ENCODE measurements at regions not wholly inside any gene's neighbourhood (a gene's known extent, or its start where the extent isn't known, plus 50 kb on each side); places are given as distances from the start of the nearest gene placed in this dataset.
A peak's percentile ranks its signal among the peaks of the same experiment; 100 is the strongest.
"Not testable (repeated sequence)": the region's sequence is repeated elsewhere in the genome, so short reads cannot be mapped to it uniquely, and the experiment has no call there.

DNA sequence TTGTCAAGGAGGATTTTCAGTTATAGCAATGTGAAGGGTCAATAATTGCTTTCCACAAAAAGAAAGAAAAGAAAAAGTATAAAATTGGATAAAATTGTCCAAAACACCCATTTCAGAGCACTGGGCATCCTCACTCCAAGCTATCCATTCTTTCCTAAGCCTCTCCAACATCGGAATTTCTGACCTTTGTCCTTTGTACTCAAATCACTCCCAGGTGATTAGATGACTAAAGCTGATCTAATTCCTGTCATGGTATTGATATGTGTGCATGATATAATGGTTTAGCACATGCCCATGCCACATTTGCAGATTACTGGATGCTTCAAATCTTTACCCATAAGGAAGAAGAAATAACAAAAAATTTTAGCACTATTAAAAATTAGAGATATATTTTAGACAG lies 152.3 kb downstream of the CENPC start:
- no CpG with 5 or more reads among the region's 1 CpG for WGBS (ENCODE audit: extremely low coverage, insufficient coverage, insufficient read length)
- no peak overlapping the region for H2AFZ ChIP-seq (ENCODE audit: insufficient read depth, low read length, poor library complexity)
- H3K14ac ChIP-seq (ENCODE audit: low read length): no peak overlapping the region

DNA sequence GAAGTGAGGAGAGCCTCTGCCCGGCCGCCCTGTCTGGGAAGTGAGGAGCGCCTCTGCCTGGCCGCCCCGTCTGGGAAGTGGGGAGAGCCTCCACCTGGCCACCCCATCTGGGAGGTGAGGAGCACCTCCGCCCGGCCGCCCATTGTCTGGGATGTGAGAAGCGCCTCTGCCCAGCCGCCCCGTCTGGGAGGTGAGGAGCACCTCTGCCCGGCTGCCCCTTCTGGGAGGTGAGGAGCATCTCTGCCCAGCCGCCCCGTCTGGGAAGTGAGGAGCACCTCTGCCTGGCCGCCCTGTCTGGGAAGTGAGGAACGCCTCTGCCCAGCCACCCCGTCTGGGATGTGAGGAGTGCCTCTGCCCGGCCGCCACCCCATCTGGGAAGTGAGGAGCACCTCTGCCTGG lies 163.9 kb downstream of the CENPC start:
- not testable (repeated sequence) for H3K9ac ChIP-seq (ENCODE audit: low read length); H2BK12ac ChIP-seq (ENCODE audit: low read length); H3K14ac ChIP-seq (ENCODE audit: low read length); H3K4ac ChIP-seq (ENCODE audit: low read depth, low read length); H3K79me1 ChIP-seq (ENCODE audit: low read length); H2AFZ ChIP-seq (ENCODE audit: insufficient read depth, low read length, poor library complexity); H3K18ac ChIP-seq (ENCODE audit: low read length); H3K79me2 ChIP-seq (ENCODE audit: control insufficient read depth, insufficient read depth, low read length, poor library complexity); H3K4me3 ChIP-seq (ENCODE audit: low read depth, low read length); DNase-seq; H3K4me2 ChIP-seq (ENCODE audit: low read length); H2BK120ac ChIP-seq (ENCODE audit: insufficient read depth, low read length, poor library complexity); H3K4me1 ChIP-seq (ENCODE audit: control insufficient read depth in 1 of 2, insufficient read depth in 2 of 2, low read length in 2 of 2); H2BK5ac ChIP-seq (ENCODE audit: low read depth, low read length, poor library complexity); H3K27me3 ChIP-seq (ENCODE audit: insufficient read depth, low read length); H3K36me3 ChIP-seq (ENCODE audit: control insufficient read depth in 1 of 2, insufficient read depth in 2 of 2, low read length in 2 of 2); H3K23ac ChIP-seq (ENCODE audit: low read length); H4K12ac ChIP-seq (ENCODE audit: low read depth, low read length); H2AK5ac ChIP-seq (ENCODE audit: low read length); H3K9me3 ChIP-seq (ENCODE audit: insufficient read depth, low read depth, low read length); H3K27ac ChIP-seq (ENCODE audit: low read depth, low read length); H4K8ac ChIP-seq (ENCODE audit: low read depth, low read length); H4K91ac ChIP-seq (ENCODE audit: low read depth, low read length)
- no CpG with 5 or more reads among the region's 19 CpGs for WGBS (ENCODE audit: extremely low coverage, insufficient coverage, insufficient read length)

More for the DNA sequence above, 152.3 kb downstream of the CENPC start:
- Histone ChIP-seq H3K9ac (ENCODE audit: low read length) (no peak overlapping the region), H2BK120ac (ENCODE audit: insufficient read depth, low read length, poor library complexity) (no peak overlapping the region), H4K91ac (ENCODE audit: low read depth, low read length) (no peak overlapping the region), H3K9me3 (ENCODE audit: insufficient read depth, low read depth, low read length) (no peaks in the 10 kb centered on the region), H3K4ac (ENCODE audit: low read depth, low read length) (no peak overlapping the region), H3K23ac (ENCODE audit: low read length) (no peak overlapping the region), H2BK12ac (ENCODE audit: low read length) (no peak overlapping the region), H3K4me2 (ENCODE audit: low read length) (no peak overlapping the region), H3K27me3 (ENCODE audit: insufficient read depth, low read length) (no peaks in the 10 kb centered on the region), H2AK5ac (ENCODE audit: low read length) (no peak overlapping the region), H3K79me2 (ENCODE audit: control insufficient read depth, insufficient read depth, low read length, poor library complexity) (no peaks in the 10 kb centered on the region), H4K12ac (ENCODE audit: low read depth, low read length) (no peak overlapping the region), H3K4me1 (ENCODE audit: control insufficient read depth in 1 of 2, insufficient read depth in 2 of 2, low read length in 2 of 2) (no peaks in the 10 kb centered on the region), H4K8ac (ENCODE audit: low read depth, low read length) (no peak overlapping the region), H3K4me3 (ENCODE audit: low read depth, low read length) (no peak overlapping the region), H2BK5ac (ENCODE audit: low read depth, low read length, poor library complexity) (no peak overlapping the region), H3K36me3 (ENCODE audit: control insufficient read depth in 1 of 2, insufficient read depth in 2 of 2, low read length in 2 of 2) (no peaks in the 10 kb centered on the region), H3K18ac (ENCODE audit: low read length) (no peak overlapping the region), H3K27ac (ENCODE audit: low read depth, low read length) (no peak overlapping the region), H3K79me1 (ENCODE audit: low read length) (no peaks in the 10 kb centered on the region)
- peak in 1 of 2 donors; percentile 11 for DNase-seq

DNA sequence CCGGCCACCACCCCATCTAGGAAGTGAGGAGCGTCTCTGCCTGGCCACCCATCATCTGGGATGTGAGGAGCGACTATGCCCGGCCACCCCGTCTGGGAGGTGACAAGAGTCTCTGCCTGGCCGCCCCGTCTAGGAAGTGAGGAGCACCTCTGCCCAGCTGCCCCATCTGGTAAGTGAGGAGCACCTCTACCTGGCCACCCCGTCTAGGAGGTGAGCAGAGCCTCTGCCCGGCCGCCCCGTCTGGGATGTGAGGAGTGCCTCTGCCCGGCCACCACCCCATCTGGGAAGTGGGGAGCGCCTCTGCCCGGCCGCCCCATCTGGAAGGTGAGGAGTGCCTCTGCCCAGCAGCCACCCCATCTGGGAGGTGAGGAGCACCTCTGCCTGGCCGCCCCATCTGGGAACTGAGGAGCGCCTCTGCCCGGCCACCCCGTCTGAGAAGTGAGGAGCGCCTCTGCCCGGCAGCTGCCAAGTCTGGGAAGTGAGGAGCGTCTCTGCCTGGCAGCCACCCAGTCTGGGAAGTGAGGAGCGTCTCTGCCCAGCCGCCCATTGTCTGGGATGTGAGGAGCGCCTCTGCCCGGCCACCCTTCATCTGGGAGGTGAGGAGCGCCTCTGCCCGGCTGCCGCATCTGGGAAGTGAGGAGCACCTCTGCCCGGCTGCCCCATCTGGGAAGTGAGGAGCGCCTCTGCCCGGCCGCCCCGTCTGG lies 164.4 kb downstream of the CENPC start:
- H3K27ac ChIP-seq (ENCODE audit: low read depth, low read length); H3K4ac ChIP-seq (ENCODE audit: low read depth, low read length); H3K23ac ChIP-seq (ENCODE audit: low read length); H4K12ac ChIP-seq (ENCODE audit: low read depth, low read length); H2BK120ac ChIP-seq (ENCODE audit: insufficient read depth, low read length, poor library complexity); H3K4me3 ChIP-seq (ENCODE audit: low read depth, low read length); H2BK12ac ChIP-seq (ENCODE audit: low read length); H3K4me1 ChIP-seq (ENCODE audit: control insufficient read depth in 1 of 2, insufficient read depth in 2 of 2, low read length in 2 of 2); H4K91ac ChIP-seq (ENCODE audit: low read depth, low read length); H3K79me1 ChIP-seq (ENCODE audit: low read length); H3K27me3 ChIP-seq (ENCODE audit: insufficient read depth, low read length); H3K18ac ChIP-seq (ENCODE audit: low read length); H2BK5ac ChIP-seq (ENCODE audit: low read depth, low read length, poor library complexity); H3K79me2 ChIP-seq (ENCODE audit: control insufficient read depth, insufficient read depth, low read length, poor library complexity); H3K9me3 ChIP-seq (ENCODE audit: insufficient read depth, low read depth, low read length); H2AK5ac ChIP-seq (ENCODE audit: low read length); H3K14ac ChIP-seq (ENCODE audit: low read length); H4K8ac ChIP-seq (ENCODE audit: low read depth, low read length); H2AFZ ChIP-seq (ENCODE audit: insufficient read depth, low read length, poor library complexity); DNase-seq; H3K36me3 ChIP-seq (ENCODE audit: control insufficient read depth in 1 of 2, insufficient read depth in 2 of 2, low read length in 2 of 2); H3K4me2 ChIP-seq (ENCODE audit: low read length); H3K9ac ChIP-seq (ENCODE audit: low read length): not testable (repeated sequence)
- no CpG with 5 or more reads among the region's 34 CpGs for WGBS (ENCODE audit: extremely low coverage, insufficient coverage, insufficient read length)

DNA sequence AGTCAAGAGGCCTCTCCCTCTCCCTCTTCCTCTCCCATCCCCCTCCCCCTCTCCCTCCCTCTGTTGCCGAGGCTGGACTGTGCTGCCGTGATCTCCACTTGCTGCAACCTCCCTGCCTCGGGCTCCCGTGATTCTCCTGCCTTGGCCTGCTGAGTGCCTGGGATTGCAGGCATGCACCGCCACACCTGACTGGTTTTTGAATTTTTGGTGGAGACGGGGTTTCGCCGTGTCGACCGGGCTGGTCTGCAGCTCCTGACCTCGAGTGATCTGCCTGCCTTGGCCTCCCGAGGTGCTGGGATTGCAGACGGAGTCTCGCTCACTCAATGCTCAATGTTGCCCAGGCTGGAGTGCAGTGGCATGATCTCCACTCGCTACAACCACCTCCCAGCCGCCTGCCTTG lies 165.1 kb downstream of the CENPC start:
- Histone ChIP-seq H3K18ac (ENCODE audit: low read length) (no peak overlapping the region), H3K4me3 (ENCODE audit: low read depth, low read length) (no peak overlapping the region), H2AFZ (ENCODE audit: insufficient read depth, low read length, poor library complexity) (no peak overlapping the region), H3K36me3 (ENCODE audit: control insufficient read depth in 1 of 2, insufficient read depth in 2 of 2, low read length in 2 of 2) (no peaks in the 10 kb centered on the region), H3K4me2 (ENCODE audit: low read length) (no peak overlapping the region), H3K9ac (ENCODE audit: low read length) (no peak overlapping the region), H3K4me1 (ENCODE audit: control insufficient read depth in 1 of 2, insufficient read depth in 2 of 2, low read length in 2 of 2) (no peaks in the 10 kb centered on the region), H2BK5ac (ENCODE audit: low read depth, low read length, poor library complexity) (no peak overlapping the region), H3K79me1 (ENCODE audit: low read length) (no peaks in the 10 kb centered on the region), H3K4ac (ENCODE audit: low read depth, low read length) (no peak overlapping the region), H3K23ac (ENCODE audit: low read length) (no peak overlapping the region), H3K14ac (ENCODE audit: low read length) (no peak overlapping the region), H2AK5ac (ENCODE audit: low read length) (no peak overlapping the region), H3K27me3 (ENCODE audit: insufficient read depth, low read length) (no peaks in the 10 kb centered on the region), H4K12ac (ENCODE audit: low read depth, low read length) (no peak overlapping the region), H2BK12ac (ENCODE audit: low read length) (no peak overlapping the region), H2BK120ac (ENCODE audit: insufficient read depth, low read length, poor library complexity) (no peak overlapping the region), H3K9me3 (ENCODE audit: insufficient read depth, low read depth, low read length) (peaks cover 8% of the 10 kb centered on the region), H3K27ac (ENCODE audit: low read depth, low read length) (no peak overlapping the region), H3K79me2 (ENCODE audit: control insufficient read depth, insufficient read depth, low read length, poor library complexity) (no peaks in the 10 kb centered on the region), H4K8ac (ENCODE audit: low read depth, low read length) (no peak overlapping the region), H4K91ac (ENCODE audit: low read depth, low read length) (no peak overlapping the region)
- DNase-seq: no peak
- no CpG with 5 or more reads among the region's 16 CpGs for WGBS (ENCODE audit: extremely low coverage, insufficient coverage, insufficient read length)
